PC-9 (cell line): ENCODE measurements at regions not wholly inside any gene's neighbourhood (a gene's known extent, or its start where the extent isn't known, plus 50 kb on each side); places are given as distances from the start of the nearest gene placed in this dataset.

Experiments
- EZH2 ChIP-seq: fragments of 200-600 bp; sonication (generic); IDR thresholded peaks from 2 replicates; pipeline ENCODE4 v1.8.0; 2017; ENCODE audit warnings: antibody characterized with exemption, low read depth
- TF ChIP-seq, protein P1 (sequence below): fragments of 200-600 bp; sonication (generic); conservative IDR thresholded peaks from 2 replicates; pipeline ENCODE4 v1.6.1; 2017; ENCODE audit warnings: mixed run types, antibody characterized with exemption, mild to moderate bottlenecking, moderate library complexity

DNA sequence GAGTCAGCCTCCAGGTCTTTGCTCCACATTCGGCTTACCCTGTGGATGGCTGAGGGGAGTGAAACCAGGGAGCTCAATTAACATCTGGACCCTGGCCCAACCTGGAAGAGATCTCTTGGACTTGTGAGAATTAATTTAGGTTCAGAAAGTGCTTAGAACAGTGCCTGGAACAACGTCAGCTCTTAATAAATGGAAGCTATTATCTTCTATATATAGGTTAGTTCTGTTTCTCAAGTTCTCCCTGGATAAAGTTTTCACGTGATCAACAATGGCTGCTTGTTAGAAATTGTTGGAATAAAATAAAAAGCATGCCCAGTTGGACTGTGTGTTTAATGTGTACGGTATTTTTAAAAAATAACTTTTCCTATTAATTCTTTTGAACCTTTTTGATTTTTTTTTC is 80.8 kb downstream of the TRIML1 start:
- TF ChIP-seq, protein P1, sequence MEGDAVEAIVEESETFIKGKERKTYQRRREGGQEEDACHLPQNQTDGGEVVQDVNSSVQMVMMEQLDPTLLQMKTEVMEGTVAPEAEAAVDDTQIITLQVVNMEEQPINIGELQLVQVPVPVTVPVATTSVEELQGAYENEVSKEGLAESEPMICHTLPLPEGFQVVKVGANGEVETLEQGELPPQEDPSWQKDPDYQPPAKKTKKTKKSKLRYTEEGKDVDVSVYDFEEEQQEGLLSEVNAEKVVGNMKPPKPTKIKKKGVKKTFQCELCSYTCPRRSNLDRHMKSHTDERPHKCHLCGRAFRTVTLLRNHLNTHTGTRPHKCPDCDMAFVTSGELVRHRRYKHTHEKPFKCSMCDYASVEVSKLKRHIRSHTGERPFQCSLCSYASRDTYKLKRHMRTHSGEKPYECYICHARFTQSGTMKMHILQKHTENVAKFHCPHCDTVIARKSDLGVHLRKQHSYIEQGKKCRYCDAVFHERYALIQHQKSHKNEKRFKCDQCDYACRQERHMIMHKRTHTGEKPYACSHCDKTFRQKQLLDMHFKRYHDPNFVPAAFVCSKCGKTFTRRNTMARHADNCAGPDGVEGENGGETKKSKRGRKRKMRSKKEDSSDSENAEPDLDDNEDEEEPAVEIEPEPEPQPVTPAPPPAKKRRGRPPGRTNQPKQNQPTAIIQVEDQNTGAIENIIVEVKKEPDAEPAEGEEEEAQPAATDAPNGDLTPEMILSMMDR = no peak
- no peak for TF ChIP-seq EZH2
